OCI-LY3 (cell line): ENCODE measurements at regions not wholly inside any gene's neighbourhood (a gene's known extent, or its start where the extent isn't known, plus 50 kb on each side); places are given as distances from the start of the nearest gene placed in this dataset.

ENCODE experiments used
- H2AFZ ChIP-seq: fragments of 200-600, 300-600 bp; shearing (Covaris generic); 2 replicates; pipeline ENCODE4 v1.6.0; 2014; ENCODE audit warnings: antibody characterized with exemption, low read depth, low read length
- H3K27ac ChIP-seq: fragments of 200-600, 300-600 bp; sonication (generic); 2 replicates; pipeline ENCODE4 v1.5.1; 2014; ENCODE audit warnings: mild to moderate bottlenecking, low read length, moderate library complexity, mixed read lengths
- H3K27me3 ChIP-seq: fragments of 200-600, 300-600 bp; sonication (generic); 2 replicates; pipeline ENCODE4 v1.6.1; 2014; ENCODE audit warnings: low read depth, low read length, mixed read lengths
- H3K36me3 ChIP-seq: fragments of 200-600, 300-600 bp; sonication (generic); replicated peaks from 2 replicates; pipeline ENCODE3; 2014; ENCODE audit warnings: low read depth, low read length, mixed read lengths
- H3K4me1 ChIP-seq: fragments of 300-600, 200-600 bp; sonication (generic); 2 replicates; pipeline ENCODE4 v1.6.1; 2014; ENCODE audit warnings: low read length, mixed read lengths
- H3K4me2 ChIP-seq: fragments of 200-600, 300-600 bp; sonication (generic); 2 replicates; pipeline ENCODE4 v1.6.1; 2014; ENCODE audit warnings: low read length, mixed read lengths
- H3K4me3 ChIP-seq: fragments of 300-600, 200-600 bp; sonication (generic); 2 replicates; pipeline ENCODE4 v1.5.1; 2014; ENCODE audit warnings: antibody characterized with exemption, mild to moderate bottlenecking, low read length, moderate library complexity
- H3K79me2 ChIP-seq: fragments of 300-600, 200-600 bp; shearing (Covaris generic); 2 replicates; pipeline ENCODE4 v1.6.1; 2014; ENCODE audit warnings: mild to moderate bottlenecking, low read length, mixed read lengths
- H3K9ac ChIP-seq: fragments of 300-600, 200-600 bp; shearing (Covaris generic); 2 replicates; pipeline ENCODE4 v1.6.0; 2014; ENCODE audit warnings: mild to moderate bottlenecking, low read length, moderate library complexity
- H3K9me3 ChIP-seq: fragments of 200-600, 300-600 bp; shearing (Covaris generic); 2 replicates; pipeline ENCODE4 v1.6.1; 2014; ENCODE audit warnings: low read length, mixed read lengths; ENCODE audit not compliant: insufficient read depth
- H4K20me1 ChIP-seq: fragments of 200-600, 300-600 bp; sonication (generic); 2 replicates; pipeline ENCODE4 v1.6.1; 2016; ENCODE audit warnings: low read length, mixed read lengths; ENCODE audit not compliant: insufficient read depth
- EZH2phosphoT487 ChIP-seq: fragments of 200-600 bp; shearing (Covaris generic); IDR thresholded peaks from 2 replicates; pipeline ENCODE4 v1.6.1; 2018; ENCODE audit warnings: antibody characterized with exemption, mixed run types, low read depth
- TF ChIP-seq, protein P1 (sequence below): fragments of 200-600, 300-600 bp; sonication (generic); IDR thresholded peaks from 2 replicates; pipeline ENCODE4 v1.5.1; 2014; ENCODE audit warnings: antibody characterized with exemption, low read length, low read depth

DNA sequence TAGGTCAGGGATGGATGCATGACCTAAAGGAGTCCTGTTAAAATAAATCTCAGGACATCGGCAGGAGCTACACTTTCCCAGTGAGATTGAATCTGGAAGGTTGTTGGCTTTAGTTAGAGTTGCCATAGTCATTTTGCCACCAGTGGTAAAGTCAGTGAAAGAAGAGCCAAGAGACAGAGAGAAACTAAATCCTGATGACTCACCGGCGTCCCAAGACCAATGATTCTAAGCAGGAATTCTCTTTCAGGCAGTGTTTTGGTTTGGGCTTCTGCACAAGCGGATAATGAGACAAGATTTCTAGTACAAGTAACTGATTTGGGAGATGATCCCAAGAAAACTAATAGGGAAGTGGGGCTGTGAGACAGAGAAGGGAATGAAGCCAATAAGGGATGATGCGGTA lies 88.8 kb upstream of the ETS2 start:
- no peaks in the 10 kb centered on the region for H3K9me3 ChIP-seq
- no peak overlapping the region for H2AFZ ChIP-seq
- no peak overlapping the region for H3K4me3 ChIP-seq
- TF ChIP-seq, protein P1, sequence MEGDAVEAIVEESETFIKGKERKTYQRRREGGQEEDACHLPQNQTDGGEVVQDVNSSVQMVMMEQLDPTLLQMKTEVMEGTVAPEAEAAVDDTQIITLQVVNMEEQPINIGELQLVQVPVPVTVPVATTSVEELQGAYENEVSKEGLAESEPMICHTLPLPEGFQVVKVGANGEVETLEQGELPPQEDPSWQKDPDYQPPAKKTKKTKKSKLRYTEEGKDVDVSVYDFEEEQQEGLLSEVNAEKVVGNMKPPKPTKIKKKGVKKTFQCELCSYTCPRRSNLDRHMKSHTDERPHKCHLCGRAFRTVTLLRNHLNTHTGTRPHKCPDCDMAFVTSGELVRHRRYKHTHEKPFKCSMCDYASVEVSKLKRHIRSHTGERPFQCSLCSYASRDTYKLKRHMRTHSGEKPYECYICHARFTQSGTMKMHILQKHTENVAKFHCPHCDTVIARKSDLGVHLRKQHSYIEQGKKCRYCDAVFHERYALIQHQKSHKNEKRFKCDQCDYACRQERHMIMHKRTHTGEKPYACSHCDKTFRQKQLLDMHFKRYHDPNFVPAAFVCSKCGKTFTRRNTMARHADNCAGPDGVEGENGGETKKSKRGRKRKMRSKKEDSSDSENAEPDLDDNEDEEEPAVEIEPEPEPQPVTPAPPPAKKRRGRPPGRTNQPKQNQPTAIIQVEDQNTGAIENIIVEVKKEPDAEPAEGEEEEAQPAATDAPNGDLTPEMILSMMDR, result no peak
- no peak for TF ChIP-seq EZH2phosphoT487
- H4K20me1 ChIP-seq, result no peaks in the 10 kb centered on the region
- H3K79me2 ChIP-seq, result no peaks in the 10 kb centered on the region
- no peaks in the 10 kb centered on the region for H3K36me3 ChIP-seq
- no peak overlapping the region for H3K27ac ChIP-seq
- H3K9ac ChIP-seq, result no peak overlapping the region
- peaks cover 7% of the 10 kb centered on the region; the same call in 1 of the 2 replicates for H3K27me3 ChIP-seq
- H3K4me2 ChIP-seq, result no peak overlapping the region
- no peaks in the 10 kb centered on the region for H3K4me1 ChIP-seq

- Histone ChIP-seq H3K27me3 (peaks cover 3% of the 10 kb centered on the region; the same call in 1 of the 2 replicates), H3K79me2 (no peaks in the 10 kb centered on the region), H3K4me2 (no peak overlapping the region), H3K9ac (no peak overlapping the region), H2AFZ (no peak overlapping the region), H4K20me1 (no peaks in the 10 kb centered on the region), H3K4me3 (no peak overlapping the region), H3K27ac (no peak overlapping the region), H3K9me3 (no peaks in the 10 kb centered on the region), H3K4me1 (no peaks in the 10 kb centered on the region), H3K36me3 (no peaks in the 10 kb centered on the region)
- TF ChIP-seq EZH2phosphoT487, result no peak
- TF ChIP-seq, protein P1, result no peak
These were observed 87.2 kb upstream of the ETS2 start for GRCh38 chr21:38718481-38718880.

- TF ChIP-seq, protein P1, result no peak
- no peak for TF ChIP-seq EZH2phosphoT487
- Histone ChIP-seq H3K36me3 (no peaks in the 10 kb centered on the region), H3K9me3 (no peaks in the 10 kb centered on the region; the same call in 1 of the 2 replicates), H3K79me2 (no peaks in the 10 kb centered on the region), H3K4me1 (no peaks in the 10 kb centered on the region), H3K4me2 (no peak overlapping the region), H3K27ac (no peak overlapping the region), H3K27me3 (no peaks in the 10 kb centered on the region), H3K9ac (no peak overlapping the region), H4K20me1 (no peaks in the 10 kb centered on the region), H2AFZ (no peak overlapping the region), H3K4me3 (no peak overlapping the region)
These were observed 85.7 kb upstream of the ETS2 start for GRCh38 chr21:38720074-38720473.

- no peaks in the 10 kb centered on the region for H3K79me2 ChIP-seq
- no peaks in the 10 kb centered on the region for H3K36me3 ChIP-seq
- no peak overlapping the region for H3K9ac ChIP-seq
- no peaks in the 10 kb centered on the region for H3K27me3 ChIP-seq
- H4K20me1 ChIP-seq, result no peaks in the 10 kb centered on the region
- no peak overlapping the region for H3K27ac ChIP-seq
- H3K9me3 ChIP-seq, result peaks cover 5% of the 10 kb centered on the region; the same call in 1 of the 2 replicates
- H2AFZ ChIP-seq, result no peak overlapping the region
- H3K4me2 ChIP-seq, result no peak overlapping the region
- TF ChIP-seq EZH2phosphoT487, result no peak
- TF ChIP-seq, protein P1, result no peak
- no peaks in the 10 kb centered on the region for H3K4me1 ChIP-seq
- H3K4me3 ChIP-seq, result no peak overlapping the region
These were observed 84.7 kb upstream of the ETS2 start for GRCh38 chr21:38721055-38721454.
